ENCODE measurements at regions not wholly inside any gene's neighbourhood (a gene's known extent, or its start where the extent isn't known, plus 50 kb on each side); places are given as distances from the start of the nearest gene placed in this dataset.
"Not testable (repeated sequence)": the region's sequence is repeated elsewhere in the genome, so short reads cannot be mapped to it uniquely, and the experiment has no call there.

- in situ Hi-C loops (cut with HindIII; ENCODE audit: low sequenced_read_pairs): no loop called here
Observed at GRCh38 chr2:8251856-8252255, 430.0 kb upstream of the ID2 start.

GRCh38 chr2:8252997-8253694, 428.7 kb upstream of the ID2 start:
- in situ Hi-C loops (cut with HindIII; ENCODE audit: low sequenced_read_pairs): no loop called here

GRCh38 chr2:8253781-8254180, 428.1 kb upstream of the ID2 start:
- in situ Hi-C loops (cut with HindIII; ENCODE audit: low sequenced_read_pairs): no loop called here

GRCh38 chr2:8254214-8254613, 427.6 kb upstream of the ID2 start:
- in situ Hi-C loops (cut with HindIII; ENCODE audit: low sequenced_read_pairs): not testable (repeated sequence)

- in situ Hi-C loops (cut with HindIII; ENCODE audit: low sequenced_read_pairs): no loop called here
Observed at GRCh38 chr2:8254791-8255447, 426.9 kb upstream of the ID2 start.

GRCh38 chr2:8255448-8255800, 426.4 kb upstream of the ID2 start:
- in situ Hi-C loops (cut with HindIII; ENCODE audit: low sequenced_read_pairs): no loop called here

GRCh38 chr2:8256905-8257304, 425.0 kb upstream of the ID2 start:
- in situ Hi-C loops (cut with HindIII; ENCODE audit: low sequenced_read_pairs): no loop called here

- in situ Hi-C loops (cut with HindIII; ENCODE audit: low sequenced_read_pairs): no loop called here
Observed at GRCh38 chr2:8257502-8257901, 424.4 kb upstream of the ID2 start.

GRCh38 chr2:8258406-8258805, 423.4 kb upstream of the ID2 start:
- in situ Hi-C loops (cut with HindIII; ENCODE audit: low sequenced_read_pairs): no loop called here

GRCh38 chr2:8259106-8259840, 422.6 kb upstream of the ID2 start:
- in situ Hi-C loops (cut with HindIII; ENCODE audit: low sequenced_read_pairs): no loop called here

- in situ Hi-C loops (cut with HindIII; ENCODE audit: low sequenced_read_pairs): no loop called here
Observed at GRCh38 chr2:8259841-8260178, 422.0 kb upstream of the ID2 start.

- in situ Hi-C loops (cut with HindIII; ENCODE audit: low sequenced_read_pairs): no loop called here
Observed at GRCh38 chr2:8260213-8260612, 421.6 kb upstream of the ID2 start.

- in situ Hi-C loops (cut with HindIII; ENCODE audit: low sequenced_read_pairs): no loop called here
Observed at GRCh38 chr2:8263901-8264300, 418.0 kb upstream of the ID2 start.

GRCh38 chr2:8264981-8265380, 416.9 kb upstream of the ID2 start:
- in situ Hi-C loops (cut with HindIII; ENCODE audit: low sequenced_read_pairs): no loop called here

GRCh38 chr2:8265476-8266226, 416.2 kb upstream of the ID2 start:
- in situ Hi-C loops (cut with HindIII; ENCODE audit: low sequenced_read_pairs): no loop called here

- in situ Hi-C loops (cut with HindIII; ENCODE audit: low sequenced_read_pairs): no loop called here
Observed at GRCh38 chr2:8266563-8266962, 415.3 kb upstream of the ID2 start.

GRCh38 chr2:8267048-8267447, 414.8 kb upstream of the ID2 start:
- in situ Hi-C loops (cut with HindIII; ENCODE audit: low sequenced_read_pairs): no loop called here

- in situ Hi-C loops (cut with HindIII; ENCODE audit: low sequenced_read_pairs): no loop called here
Observed at GRCh38 chr2:8267721-8268120, 414.1 kb upstream of the ID2 start.

GRCh38 chr2:8268172-8268783, 413.6 kb upstream of the ID2 start:
- in situ Hi-C loops (cut with HindIII; ENCODE audit: low sequenced_read_pairs): no loop called here

- in situ Hi-C loops (cut with HindIII; ENCODE audit: low sequenced_read_pairs): no loop called here
Observed at GRCh38 chr2:8270699-8271098, 411.2 kb upstream of the ID2 start.

GRCh38 chr2:8271461-8271860, 410.4 kb upstream of the ID2 start:
- in situ Hi-C loops (cut with HindIII; ENCODE audit: low sequenced_read_pairs): no loop called here
